B cell (primary cell): ENCODE measurements at regions not wholly inside any gene's neighbourhood (a gene's known extent, or its start where the extent isn't known, plus 50 kb on each side); places are given as distances from the start of the nearest gene placed in this dataset.
A peak's percentile ranks its signal among the peaks of the same experiment; 100 is the strongest.

Experiments
- ATAC-seq: fragments of 200-7000 bp; cut with Tn5 transposase; one replicate; pipeline ENCODE4 v1.10.0; 2021; ENCODE audit warnings: low read depth, mild to moderate bottlenecking, moderate number of reproducible peaks, moderate library complexity
- CTCF ChIA-PET: fragments of 350-600 bp; sonication (Branson Sonifier 250); formaldehyde crosslinking; loops from one replicate; lab custom pipeline; 2021; ENCODE audit warnings: antibody characterized with exemption, inconsistent platforms; lab: Charles Lee
- POLR2A ChIA-PET: fragments of 350-600 bp; sonication (Branson Sonifier 250); formaldehyde crosslinking; loops from one replicate; lab custom pipeline; 2021; ENCODE audit warnings: antibody characterized with exemption; lab: Charles Lee
- DNase-seq: peaks from one replicate; pipeline ENCODE4 v3.0.0; 2013
- H2AFZ ChIP-seq: 2 replicates; pipeline ENCODE4 v1.6.1; 2012; ENCODE audit warnings: mild to moderate bottlenecking, low read depth, low read length; ENCODE audit not compliant: insufficient read depth, poor library complexity, severe bottlenecking
- H3K27ac ChIP-seq, 2 donors: 1 replicate in 1 of 2; 2 replicates in 1 of 2; pipeline ENCODE4 v1.5.1; 2012 to 2013; ENCODE audit warnings: low read length in 2 of 2, mild to moderate bottlenecking in 2 of 2, moderate library complexity in 1 of 2
- H3K27me3 ChIP-seq, 4 experiments: fragments of 200-600 bp in 1 of 4; sonication (generic) in 1 of 4; replicated peaks in 1 of 4; 1 replicate in 2 of 4; 2 replicates in 2 of 4; pipeline versions ENCODE4 v1.6.1 to v1.7.0; 2013 to 2016; ENCODE audit warnings: low read length in 3 of 4, mild to moderate bottlenecking in 2 of 4, mixed read lengths in 1 of 4, moderate library complexity in 1 of 4; ENCODE audit not compliant: insufficient read depth in 4 of 4, control insufficient read depth in 3 of 4; ENCODE audit errors: control extremely low read depth in 1 of 4
- H3K36me3 ChIP-seq, 2 experiments: replicated peaks in 1 of 2; 1 replicate in 1 of 2; 2 replicates in 1 of 2; pipeline versions ENCODE4 v1.6.1 to v1.7.1; 2013; ENCODE audit warnings: low read length in 1 of 2; ENCODE audit not compliant: insufficient read depth in 2 of 2, control insufficient read depth in 1 of 2; ENCODE audit errors: control extremely low read depth in 1 of 2, extremely low read depth in 1 of 2
- H3K4me1 ChIP-seq, 2 donors: fragments of 200-600 bp in 1 of 2; sonication (generic) in 1 of 2; 1 replicate in 1 of 2; 2 replicates in 1 of 2; pipeline versions ENCODE4 v1.5.1 to v1.6.1; 2013 to 2017; ENCODE audit warnings: low read length in 2 of 2; ENCODE audit not compliant: control insufficient read depth in 2 of 2, insufficient read depth in 2 of 2
- H3K4me2 ChIP-seq: replicated peaks from 2 replicates; pipeline ENCODE3; 2012; ENCODE audit warnings: mild to moderate bottlenecking, low read depth, low read length; ENCODE audit not compliant: poor library complexity, severe bottlenecking
- H3K4me3 ChIP-seq, 5 experiments: fragments of 200-600 bp in 1 of 5; sonication (generic) in 1 of 5; 1 replicate in 3 of 5; 2 replicates in 2 of 5; pipeline versions ENCODE4 v1.5.1 to v1.7.0; 2011 to 2016; ENCODE audit warnings: low read length in 4 of 5, mild to moderate bottlenecking in 4 of 5, low read depth in 2 of 5, control low read depth in 1 of 5, moderate library complexity in 1 of 5; ENCODE audit not compliant: insufficient read depth in 1 of 5; ENCODE audit errors: control extremely low read depth in 1 of 5, extremely low read depth in 1 of 5
- H3K79me2 ChIP-seq: fragments of 200-600 bp; sonication (generic); one replicate; pipeline ENCODE4 v1.6.0; 2016; ENCODE audit warnings: low read length; ENCODE audit not compliant: control insufficient read depth, insufficient read depth
- H3K9ac ChIP-seq: fragments of 200-600 bp; sonication (generic); 2 replicates; pipeline ENCODE4 v1.6.1; 2017; ENCODE audit warnings: mild to moderate bottlenecking, low read length, moderate library complexity
- H3K9me3 ChIP-seq, 3 donors: one replicate each; pipeline versions ENCODE4 v1.6.1 to v1.7.1; 2013; ENCODE audit warnings: low read length in 2 of 3; ENCODE audit not compliant: control insufficient read depth in 2 of 3, insufficient read depth in 1 of 3; ENCODE audit errors: control extremely low read depth in 1 of 3
- H4K20me1 ChIP-seq: 2 replicates; pipeline ENCODE4 v1.6.0; 2012; ENCODE audit warnings: mild to moderate bottlenecking, low read length; ENCODE audit not compliant: insufficient read depth, control insufficient read depth, poor library complexity, severe bottlenecking
- H3K27ac Mint-ChIP-seq: one replicate; pipeline ENCODE4 v1.8.0; 2021; ENCODE audit warnings: mixed read lengths
- H3K27me3 Mint-ChIP-seq: one replicate; pipeline ENCODE4 v1.8.0; 2021; ENCODE audit warnings: mixed read lengths
- H3K4me1 Mint-ChIP-seq: one replicate; pipeline ENCODE4 v1.8.0; 2021; ENCODE audit warnings: mixed read lengths
- H3K4me3 Mint-ChIP-seq: one replicate; pipeline ENCODE4 v1.8.0; 2021; ENCODE audit warnings: mixed read lengths
- H3K9me3 Mint-ChIP-seq: one replicate; pipeline ENCODE4 v1.8.0; 2022; ENCODE audit warnings: mixed read lengths; ENCODE audit not compliant: insufficient read depth
- EZH2 ChIP-seq: IDR thresholded peaks from 2 replicates; pipeline ENCODE4 v1.6.1; 2012; ENCODE audit warnings: borderline replicate concordance, low read depth, mild to moderate bottlenecking, moderate library complexity, low read length; ENCODE audit not compliant: insufficient read depth, poor library complexity, severe bottlenecking
- WGBS: methylation state at CpG from one replicate; pipeline ENCODE4 v1.1.5; 2013; ENCODE audit warnings: missing lambda C conversion rate; ENCODE audit not compliant: insufficient coverage; 5-methylcytosine and 5-hydroxymethylcytosine counted together
- intact Hi-C: fragments of 100-400 bp; cut with micrococcal nuclease; formaldehyde crosslinking; loops from one replicate; pipeline ENCODE4 v1.10.0; 2022
- TF ChIP-seq, protein P1 (sequence below): fragments of 200-600 bp; IDR thresholded peaks from one replicate; pipeline ENCODE4 v1.8.0; 2022; ENCODE audit warnings: antibody characterized with exemption, mild to moderate bottlenecking

DNA sequence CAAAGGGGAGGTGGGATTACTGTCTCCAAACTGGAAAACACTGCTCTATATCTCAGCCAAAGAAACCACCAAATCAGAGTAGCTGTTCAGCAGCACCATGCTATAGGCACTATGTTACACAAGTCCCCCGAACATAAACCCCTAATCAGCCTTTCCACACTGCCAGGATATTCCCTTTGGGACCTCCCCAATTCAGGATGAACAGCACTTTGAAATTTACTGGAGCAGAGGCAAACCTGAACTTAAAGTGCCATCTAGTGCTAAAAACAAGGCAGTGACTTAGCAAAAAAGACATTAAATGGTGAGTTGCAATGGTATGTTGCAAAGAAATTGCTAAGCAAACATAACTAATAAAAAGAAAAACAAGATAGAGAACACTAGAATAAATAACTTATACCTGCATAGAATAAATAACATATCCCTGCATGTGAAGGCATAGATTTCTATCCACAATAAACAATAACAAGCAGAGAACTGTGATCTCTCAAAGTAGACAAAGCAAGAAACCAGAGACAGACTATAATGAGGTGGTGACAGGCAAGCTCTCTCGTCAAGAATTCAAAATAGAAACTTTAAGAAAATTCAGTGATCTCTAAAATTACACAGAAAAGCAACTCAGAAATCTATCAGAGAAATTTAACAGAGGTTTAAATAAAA is 584.4 kb upstream of the ACO1 start:
- intact Hi-C loops = loop anchor here (2.0 kb wide), 1 partner anchor 679 kb away; no protein-coding TSS in a partner anchor
- TF ChIP-seq EZH2 = no peak
- TF ChIP-seq, protein P1, sequence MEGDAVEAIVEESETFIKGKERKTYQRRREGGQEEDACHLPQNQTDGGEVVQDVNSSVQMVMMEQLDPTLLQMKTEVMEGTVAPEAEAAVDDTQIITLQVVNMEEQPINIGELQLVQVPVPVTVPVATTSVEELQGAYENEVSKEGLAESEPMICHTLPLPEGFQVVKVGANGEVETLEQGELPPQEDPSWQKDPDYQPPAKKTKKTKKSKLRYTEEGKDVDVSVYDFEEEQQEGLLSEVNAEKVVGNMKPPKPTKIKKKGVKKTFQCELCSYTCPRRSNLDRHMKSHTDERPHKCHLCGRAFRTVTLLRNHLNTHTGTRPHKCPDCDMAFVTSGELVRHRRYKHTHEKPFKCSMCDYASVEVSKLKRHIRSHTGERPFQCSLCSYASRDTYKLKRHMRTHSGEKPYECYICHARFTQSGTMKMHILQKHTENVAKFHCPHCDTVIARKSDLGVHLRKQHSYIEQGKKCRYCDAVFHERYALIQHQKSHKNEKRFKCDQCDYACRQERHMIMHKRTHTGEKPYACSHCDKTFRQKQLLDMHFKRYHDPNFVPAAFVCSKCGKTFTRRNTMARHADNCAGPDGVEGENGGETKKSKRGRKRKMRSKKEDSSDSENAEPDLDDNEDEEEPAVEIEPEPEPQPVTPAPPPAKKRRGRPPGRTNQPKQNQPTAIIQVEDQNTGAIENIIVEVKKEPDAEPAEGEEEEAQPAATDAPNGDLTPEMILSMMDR = peak; percentile 29
- Histone ChIP-seq H3K27me3 (no peaks in the 10 kb centered on the region), H3K27ac (no peak overlapping the region), H3K9me3 (no peaks in the 10 kb centered on the region), H2AFZ (no peak overlapping the region), H3K4me2 (no peak overlapping the region), H3K4me3 (no peak overlapping the region), H4K20me1 (no peaks in the 10 kb centered on the region), H3K9ac (no peak overlapping the region), H3K36me3 (no peaks in the 10 kb centered on the region), H3K79me2 (no peaks in the 10 kb centered on the region), H3K4me1 (no peaks in the 10 kb centered on the region)
- no peak for ATAC-seq
- CTCF ChIA-PET = interaction anchor here (1.9 kb wide), 1 partner anchor 681 kb away, joined by 7 read pairs; no protein-coding TSS in a partner anchor
- H3K27ac Mint-ChIP-seq = no peak overlapping the region
- H3K4me1 Mint-ChIP-seq = no peaks in the 10 kb centered on the region
- POLR2A ChIA-PET = no interaction called here
- H3K27me3 Mint-ChIP-seq = no peaks in the 10 kb centered on the region
- DNase-seq = peak; percentile 15
- H3K9me3 Mint-ChIP-seq = peaks cover 2% of the 10 kb centered on the region
- 50% methylated on average over 1 of the region's 2 CpGs for WGBS
- H3K4me3 Mint-ChIP-seq = no peak overlapping the region

DNA sequence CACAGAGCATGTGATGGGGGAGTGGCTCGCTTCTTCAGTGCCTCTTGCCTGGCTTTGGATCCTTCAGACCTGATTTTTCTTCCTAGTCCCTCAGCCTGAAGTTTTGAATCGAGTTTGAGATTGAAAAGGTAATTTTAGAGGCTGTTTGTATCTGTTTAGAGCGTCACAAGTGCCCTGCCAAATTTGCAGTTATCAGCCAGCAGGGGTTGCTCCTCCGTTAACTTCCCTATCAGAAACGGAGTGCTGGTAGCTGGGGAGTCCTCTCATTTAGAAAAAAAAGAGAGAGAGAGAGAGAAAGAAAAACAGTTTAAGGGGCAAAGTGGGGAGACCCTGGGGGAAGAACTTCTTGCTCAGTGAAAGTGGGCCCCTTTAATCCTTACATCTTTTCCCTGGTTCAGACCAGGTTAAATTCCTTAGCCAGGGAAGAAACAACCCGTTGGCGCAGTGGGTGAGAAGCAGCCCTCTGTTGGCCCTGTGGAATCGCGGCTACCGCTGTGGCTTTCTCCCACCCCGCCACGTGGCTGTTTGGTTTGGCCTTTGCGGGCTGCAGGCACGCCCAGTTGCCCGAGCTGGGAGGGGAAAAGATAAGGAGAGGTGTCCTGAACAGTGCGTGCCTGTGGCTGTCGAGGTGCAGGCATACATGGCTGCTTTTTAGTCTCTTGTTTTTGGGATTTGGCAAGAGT is 576.7 kb upstream of the ACO1 start:
- Mint-ChIP-seq H3K4me1 (no peaks in the 10 kb centered on the region), H3K4me3 (no peak overlapping the region), H3K9me3 (no peaks in the 10 kb centered on the region), H3K27ac (no peak overlapping the region), H3K27me3 (peaks cover 3% of the 10 kb centered on the region)
- ChIA-PET POLR2A (no interaction called here), CTCF (no interaction called here)
- TF ChIP-seq, protein P1 = no peak
- no peak for TF ChIP-seq EZH2
- no peak for DNase-seq
- intact Hi-C loops = no loop called here
- H3K9me3 ChIP-seq = peaks cover 0 to 13% (median 0%) of the 10 kb centered on the region in 3 donors
- 92% methylated on average over 7 of the region's 17 CpGs for WGBS
- H3K27ac ChIP-seq = no peak overlapping the region
- no peak for ATAC-seq
- H3K36me3 ChIP-seq = no peaks in the 10 kb centered on the region
- H4K20me1 ChIP-seq = no peaks in the 10 kb centered on the region
- H3K9ac ChIP-seq = no peak overlapping the region
- H3K4me2 ChIP-seq = no peak overlapping the region
- H3K79me2 ChIP-seq = no peaks in the 10 kb centered on the region
- H3K4me3 ChIP-seq = no peak overlapping the region
- no peaks in the 10 kb centered on the region for H3K4me1 ChIP-seq
- no peak overlapping the region for H2AFZ ChIP-seq
- no peaks in the 10 kb centered on the region for H3K27me3 ChIP-seq
